PC-9 (cell line): ENCODE measurements at regions not wholly inside any gene's neighbourhood (a gene's known extent, or its start where the extent isn't known, plus 50 kb on each side); places are given as distances from the start of the nearest gene placed in this dataset.

ENCODE experiments used
- BruUV-seq: library from RNA; stranded (reverse); fragments of 400-500 nt; replicated peaks from 2 replicates; lab custom pipeline; 2021; lab: Mats Ljungman, UMichigan
- CTCF ChIA-PET: fragments of 300-600 bp; sonication (Branson Sonifier 250); formaldehyde crosslinking; loops from one replicate; lab custom pipeline; 2022; ENCODE audit warnings: antibody characterized with exemption; lab: Charles Lee
- POLR2A ChIA-PET: fragments of 300-600 bp; sonication (Branson Sonifier 250); formaldehyde crosslinking; loops from one replicate; lab custom pipeline; 2022; ENCODE audit warnings: antibody characterized with exemption; ENCODE audit not compliant: unreplicated experiment; lab: Charles Lee
- DNase-seq, 2 experiments: peaks; one replicate each; pipeline versions ENCODE4 v3.0.0 to v3.0.0-alpha.2; 2015 to 2022; ENCODE audit warnings: mixed read lengths in 1 of 2
- H2AFZ ChIP-seq: fragments of 200-600 bp; sonication (generic); 2 replicates; pipeline ENCODE4 v1.8.1; 2017; ENCODE audit warnings: antibody characterized with exemption
- H3F3A ChIP-seq: fragments of 200-600 bp; sonication (generic); 2 replicates; pipeline ENCODE4 v1.8.1; 2017; ENCODE audit warnings: antibody characterized with exemption, mild to moderate bottlenecking, low read depth; ENCODE audit not compliant: insufficient read depth
- H3K27ac ChIP-seq: fragments of 200-600 bp; sonication (generic); 2 replicates; pipeline ENCODE4 v1.6.1; 2016; ENCODE audit warnings: mixed run types
- H3K27me3 ChIP-seq: fragments of 200-600 bp; sonication (generic); 2 replicates; pipeline ENCODE4 v1.6.1; 2016; ENCODE audit warnings: low read depth, mixed run types; ENCODE audit not compliant: insufficient read depth
- H3K36me3 ChIP-seq: fragments of 200-600 bp; sonication (generic); 2 replicates; pipeline ENCODE4 v1.6.1; 2016; ENCODE audit warnings: low read depth, mixed run types
- H3K4me1 ChIP-seq: fragments of 200-600 bp; sonication (generic); replicated peaks from 2 replicates; pipeline ENCODE4 v1.6.1; 2016; ENCODE audit warnings: mixed run types; ENCODE audit not compliant: insufficient read depth
- H3K4me2 ChIP-seq: fragments of 200-600 bp; sonication (generic); 2 replicates; pipeline ENCODE4 v1.6.1; 2017; ENCODE audit warnings: mixed run types
- H3K4me3 ChIP-seq: fragments of 200-600 bp; sonication (generic); 2 replicates; pipeline ENCODE4 v1.6.1; 2016; ENCODE audit warnings: mixed run types
- H3K79me2 ChIP-seq: fragments of 200-600 bp; sonication (generic); 2 replicates; pipeline ENCODE4 v1.6.1; 2017; ENCODE audit warnings: low read depth, mixed run types
- H3K9me2 ChIP-seq: fragments of 200-600 bp; sonication (generic); 2 replicates; pipeline ENCODE4 v1.8.1; 2017; ENCODE audit warnings: mild to moderate bottlenecking; ENCODE audit not compliant: insufficient read depth
- H3K9me3 ChIP-seq: fragments of 200-600 bp; sonication (generic); 2 replicates; pipeline ENCODE4 v1.8.1; 2016; ENCODE audit warnings: low read depth; ENCODE audit not compliant: insufficient read depth
- H4K20me1 ChIP-seq: fragments of 200-600 bp; sonication (generic); 2 replicates; pipeline ENCODE4 v1.8.1; 2017; ENCODE audit not compliant: insufficient read depth
- CTCF ChIP-seq: fragments of 200-600 bp; sonication (generic); conservative IDR thresholded peaks from 2 replicates; pipeline ENCODE4 v1.6.1; 2017; ENCODE audit warnings: mixed run types, antibody characterized with exemption, mild to moderate bottlenecking, moderate library complexity
- EZH2 ChIP-seq: fragments of 200-600 bp; sonication (generic); IDR thresholded peaks from 2 replicates; pipeline ENCODE4 v1.8.0; 2017; ENCODE audit warnings: antibody characterized with exemption, low read depth
- intact Hi-C: fragments of 100-400 bp; cut with micrococcal nuclease; formaldehyde crosslinking; loops from one replicate; pipeline ENCODE4 v1.10.0; 2022; ENCODE audit not compliant: unreplicated experiment

DNA sequence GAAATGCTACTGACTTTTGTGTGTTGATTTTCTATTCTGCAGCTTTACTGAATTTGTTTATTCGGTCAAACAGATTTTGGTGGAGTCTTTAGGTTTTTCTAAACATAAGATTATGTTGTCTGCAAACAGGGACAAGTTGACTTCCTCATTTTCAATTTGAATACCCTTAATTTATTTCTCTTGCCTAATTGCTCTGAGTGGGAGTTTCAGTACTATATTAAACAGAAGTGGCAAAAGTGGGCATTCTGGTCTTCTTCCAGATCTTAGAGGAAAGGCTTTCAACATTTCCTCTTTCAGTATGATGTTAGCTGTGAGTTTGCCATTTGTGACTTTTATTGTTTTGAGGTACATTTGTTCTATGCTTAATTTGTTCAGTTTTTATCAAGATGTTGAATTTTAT, 268.5 kb downstream of the WNT5A start:
- no TSS peak for BruUV-seq
- Histone ChIP-seq H3K36me3 (no peaks in the 10 kb centered on the region), H3K9me2 (no peaks in the 10 kb centered on the region), H4K20me1 (no peaks in the 10 kb centered on the region), H3F3A (no peaks in the 10 kb centered on the region), H3K27me3 (no peaks in the 10 kb centered on the region), H3K27ac (no peak overlapping the region), H3K79me2 (no peaks in the 10 kb centered on the region), H2AFZ (no peak overlapping the region), H3K4me3 (no peak overlapping the region), H3K4me2 (no peak overlapping the region), H3K4me1 (no peaks in the 10 kb centered on the region), H3K9me3 (no peaks in the 10 kb centered on the region; the same call in 1 of the 2 replicates)
- TF ChIP-seq CTCF, result no peak
- no peak for TF ChIP-seq EZH2
- intact Hi-C loops, result no loop called here
- POLR2A ChIA-PET, result no interaction called here
- CTCF ChIA-PET, result no interaction called here
- no peak for DNase-seq

DNA sequence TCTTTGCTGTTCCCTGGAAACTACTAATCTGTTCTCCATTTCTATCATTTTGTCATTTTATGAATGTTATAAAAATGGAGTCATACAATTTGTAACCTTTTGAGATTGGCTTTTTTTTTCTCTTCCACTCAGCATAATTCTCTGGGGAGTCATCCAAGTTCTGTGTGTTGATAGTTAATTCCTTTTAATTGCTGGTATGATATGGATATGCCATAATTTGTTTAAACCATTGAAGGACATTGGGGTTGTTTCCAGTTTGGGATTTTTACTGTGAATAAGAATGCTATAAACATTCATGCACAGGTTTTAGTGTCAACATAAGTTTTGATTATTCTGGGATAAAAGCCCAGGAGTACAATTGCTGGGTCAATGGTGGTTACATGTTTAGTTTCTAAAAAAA, 279.4 kb downstream of the WNT5A start:
- no peaks in the 10 kb centered on the region for H3K27me3 ChIP-seq
- no peak overlapping the region for H2AFZ ChIP-seq
- no TSS peak for BruUV-seq
- H3K4me3 ChIP-seq, result no peak overlapping the region
- H3K4me1 ChIP-seq, result peaks cover 4% of the 10 kb centered on the region
- ChIA-PET POLR2A (no interaction called here), CTCF (no interaction called here)
- no peaks in the 10 kb centered on the region for H4K20me1 ChIP-seq
- H3K36me3 ChIP-seq, result no peaks in the 10 kb centered on the region
- H3K27ac ChIP-seq, result no peak overlapping the region
- intact Hi-C loops, result no loop called here
- H3K9me2 ChIP-seq, result no peaks in the 10 kb centered on the region
- no peaks in the 10 kb centered on the region for H3F3A ChIP-seq
- no peak for DNase-seq
- no peaks in the 10 kb centered on the region; the same call in 1 of the 2 replicates for H3K9me3 ChIP-seq
- H3K4me2 ChIP-seq, result no peak overlapping the region
- TF ChIP-seq EZH2 (no peak), CTCF (no peak)
- no peaks in the 10 kb centered on the region for H3K79me2 ChIP-seq

GRCh38 chr3:55205990-55206389, 278.1 kb upstream of the LRTM1 start:
- Histone ChIP-seq H3K9me2 (no peaks in the 10 kb centered on the region), H3K4me1 (peaks cover 8% of the 10 kb centered on the region), H3K4me3 (no peak overlapping the region), H3K36me3 (no peaks in the 10 kb centered on the region), H3K9me3 (no peaks in the 10 kb centered on the region; the same call in 1 of the 2 replicates), H3K79me2 (no peaks in the 10 kb centered on the region), H3F3A (no peaks in the 10 kb centered on the region), H3K27ac (no peak overlapping the region), H3K4me2 (no peak overlapping the region), H3K27me3 (no peaks in the 10 kb centered on the region), H4K20me1 (no peaks in the 10 kb centered on the region), H2AFZ (no peak overlapping the region)
- POLR2A ChIA-PET, result no interaction called here
- intact Hi-C loops, result no loop called here
- DNase-seq, result no peak
- CTCF ChIA-PET, result no interaction called here
- TF ChIP-seq EZH2 (no peak), CTCF (no peak)
- no TSS peak for BruUV-seq
